HepG2 (cell line): ENCODE measurements at regions not wholly inside any gene's neighbourhood (a gene's known extent, or its start where the extent isn't known, plus 50 kb on each side); places are given as distances from the start of the nearest gene placed in this dataset.

Experiments used
- ATAC-seq: fragments of 200-7000 bp; cut with Tn5 transposase; 3 replicates; pipeline ENCODE4 v1.9.1; 2020; ENCODE audit warnings: mild to moderate bottlenecking, moderate library complexity
- BruUV-seq: library from RNA; stranded (reverse); fragments of 400-500 nt; replicated peaks from 2 replicates; lab custom pipeline; 2021; lab: Mats Ljungman, UMichigan
- CTCF ChIA-PET: fragments of 300-600 bp; formaldehyde crosslinking; extraction: SDS; loops from one replicate; lab custom pipeline; 2021; ENCODE audit warnings: low total read pairs, inconsistent platforms, low intra/inter-chr PET ratio; lab: Yijun Ruan, JAX
- POLR2A ChIA-PET: fragments of 350-600 bp; sonication (Branson Sonifier 250); formaldehyde crosslinking; loops from one replicate; lab custom pipeline; 2020; ENCODE audit warnings: antibody characterized with exemption, inconsistent platforms; lab: Yijun Ruan, JAX
- DNase-seq: peaks from one replicate; pipeline ENCODE4 v3.0.0-alpha.2; 2015; ENCODE audit warnings: low spot score
- FAIRE-seq: peaks from 3 replicates; lab custom pipeline; 2011; peaks lifted over from hg19 to GRCh38; lab: Jason Lieb, UNC
- H2AFZ ChIP-seq: one replicate; pipeline ENCODE4 v1.6.1; 2011; ENCODE audit warnings: low read length, inconsistent platforms
- H3K27ac ChIP-seq: fragments of 300-600 bp; 3 replicates; pipeline ENCODE4 v1.8.0; 2011; ENCODE audit warnings: mixed run types, mild to moderate bottlenecking, mixed read lengths, low read length, inconsistent platforms; ENCODE audit not compliant: insufficient read depth; ENCODE audit errors: extremely low read length
- H3K27me3 ChIP-seq, 2 experiments: fragments of 200-600 bp in 1 of 2; 2 replicates in 1 of 2; 3 replicates in 1 of 2; pipeline versions ENCODE4 v1.6.0 to v1.8.0; 2011; ENCODE audit warnings: low read length in 2 of 2, mild to moderate bottlenecking in 2 of 2, moderate library complexity in 2 of 2, inconsistent platforms in 1 of 2; ENCODE audit not compliant: insufficient read depth in 2 of 2, control insufficient read depth in 1 of 2
- H3K36me3 ChIP-seq, 2 experiments: fragments of 200-600 bp in 1 of 2; replicated peaks in 1 of 2; 2 replicates in 1 of 2; 3 replicates in 1 of 2; pipeline versions ENCODE4 v1.5.1 to v1.8.0; 2011; ENCODE audit warnings: low read length in 2 of 2, inconsistent platforms in 1 of 2; ENCODE audit not compliant: insufficient read depth in 2 of 2, control insufficient read depth in 1 of 2
- H3K4me1 ChIP-seq: 2 replicates; pipeline ENCODE4 v1.5.1; 2012; ENCODE audit warnings: low read length, inconsistent platforms; ENCODE audit not compliant: insufficient read depth
- H3K4me2 ChIP-seq: 2 replicates; pipeline ENCODE4 v1.6.0; 2011; ENCODE audit warnings: low read depth, low read length, inconsistent platforms
- H3K4me3 ChIP-seq, 3 experiments: fragments of 200-600 bp in 1 of 3; sonication (generic), shearing (Covaris generic) in 1 of 3; replicated peaks in 1 of 3; 2 replicates each; pipeline ENCODE4 v1.5.1; 2011 to 2016; ENCODE audit warnings: low read length in 3 of 3, inconsistent platforms in 2 of 3, low read depth in 2 of 3, mild to moderate bottlenecking in 2 of 3, control low read depth in 1 of 3, mixed read lengths in 1 of 3; ENCODE audit not compliant: insufficient read depth in 1 of 3
- H3K79me2 ChIP-seq: one replicate; pipeline ENCODE4 v1.6.1; 2011; ENCODE audit warnings: low read length, inconsistent platforms; ENCODE audit not compliant: insufficient read depth
- H3K9ac ChIP-seq: 2 replicates; pipeline ENCODE4 v1.6.0; 2011; ENCODE audit warnings: mild to moderate bottlenecking, low read depth, low read length, inconsistent platforms; ENCODE audit not compliant: insufficient read depth
- H3K9me3 ChIP-seq: 2 replicates; pipeline ENCODE4 v1.5.1; 2012; ENCODE audit warnings: mild to moderate bottlenecking, low read length
- H4K20me1 ChIP-seq: 2 replicates; pipeline ENCODE4 v1.6.0; 2011; ENCODE audit warnings: inconsistent platforms, mild to moderate bottlenecking, low read length, moderate library complexity; ENCODE audit not compliant: insufficient read depth
- DMTF1 ChIP-seq: sonication (generic); formaldehyde crosslinking; IDR thresholded peaks from 2 replicates; pipeline ENCODE4 v1.4.0; 2020; ENCODE audit warnings: mild to moderate bottlenecking, missing genetic modification reagents
- FUBP1 ChIP-seq: sonication (generic); formaldehyde crosslinking; IDR thresholded peaks from 2 replicates; pipeline ENCODE4 v1.5.1; 2020; ENCODE audit warnings: missing genetic modification reagents, mild to moderate bottlenecking, borderline replicate concordance
- RNF2 ChIP-seq: fragments of 450-650 bp; conservative IDR thresholded peaks from 2 replicates; pipeline ENCODE4 v1.6.1; 2016; ENCODE audit warnings: low read depth
- SMAD1 ChIP-seq: sonication (generic); formaldehyde crosslinking; IDR thresholded peaks from 2 replicates; pipeline ENCODE4 v1.4.0; 2020; ENCODE audit warnings: missing genetic modification reagents, low read depth, mild to moderate bottlenecking, borderline replicate concordance
- SMAD3 ChIP-seq: sonication (generic); formaldehyde crosslinking; IDR thresholded peaks from 2 replicates; pipeline ENCODE4 v1.4.0; 2020; ENCODE audit warnings: missing genetic modification reagents
- ZNF124 ChIP-seq: sonication (generic); formaldehyde crosslinking; IDR thresholded peaks from 2 replicates; pipeline ENCODE4 v1.4.0; 2020; ENCODE audit warnings: missing genetic modification reagents
- ZNF589 ChIP-seq: sonication (generic); formaldehyde crosslinking; conservative IDR thresholded peaks from 2 replicates; pipeline ENCODE4 v1.8.0; 2022; ENCODE audit warnings: mild to moderate bottlenecking, moderate library complexity, missing genetic modification reagents
- ZNF761 ChIP-seq: sonication (generic); formaldehyde crosslinking; conservative IDR thresholded peaks from 2 replicates; pipeline ENCODE4 v1.4.0; 2020; ENCODE audit warnings: mild to moderate bottlenecking, missing genetic modification reagents
- ZNF776 ChIP-seq: sonication (generic); formaldehyde crosslinking; IDR thresholded peaks from 2 replicates; pipeline ENCODE4 v1.4.0; 2020; ENCODE audit warnings: mild to moderate bottlenecking, missing genetic modification reagents
- ZSCAN29 ChIP-seq: sonication (generic); formaldehyde crosslinking; conservative IDR thresholded peaks from 2 replicates; pipeline ENCODE4 v1.4.0; 2020; ENCODE audit warnings: mild to moderate bottlenecking, missing genetic modification reagents
- WGBS: methylation state at CpG from one replicate; pipeline ENCODE4 v1.1.6; 2017; ENCODE audit warnings: low lambda C conversion rate; 5-methylcytosine and 5-hydroxymethylcytosine counted together
- in situ Hi-C: cut with HindIII; loops from 2 replicates; pipeline ENCODE4 v1.10.0; 2017; ENCODE audit warnings: low pct_unique_long_range_greater_than_20kb; ENCODE audit not compliant: extremely low pct_ligation_motif_present
- intact Hi-C: fragments of 100-400 bp; cut with micrococcal nuclease; formaldehyde crosslinking; loops from one replicate; pipeline ENCODE4 v1.10.0; 2022; ENCODE audit not compliant: unreplicated experiment

- H3K27ac ChIP-seq, result no peak overlapping the region
- ATAC-seq, result peak; percentile 14; the same call in 1 of the 3 replicates
- 18% methylated on average over 9 of the region's 9 CpGs for WGBS
Observed at GRCh38 chr3:14346191-14346590, 56.2 kb upstream of the SLC6A6 start.

More at GRCh38 chr3:14346191-14346590, 56.2 kb upstream of the SLC6A6 start:
- Histone ChIP-seq H3K36me3 (no peaks in the 10 kb centered on the region), H3K4me2 (no peak overlapping the region), H3K4me1 (no peaks in the 10 kb centered on the region), H3K9ac (no peak overlapping the region)
- intact Hi-C loops, result no loop called here
- no TSS peak for BruUV-seq
- no peak for FAIRE-seq
- in situ Hi-C loops, result no loop called here
- TF ChIP-seq ZNF761 (CRISPR knock-in tag) (no peak), ZSCAN29 (CRISPR knock-in tag) (no peak), ZNF776 (CRISPR knock-in tag) (no peak), ZNF124 (CRISPR knock-in tag) (no peak), FUBP1 (CRISPR knock-in tag) (no peak), RNF2 (no peak), DMTF1 (CRISPR knock-in tag) (no peak), ZNF589 (CRISPR knock-in tag) (no peak), SMAD1 (CRISPR knock-in tag) (no peak), SMAD3 (no peak)
- TF ChIP-seq, all 625 proteins: peak for 0
- Histone ChIP-seq H3K79me2 (no peaks in the 10 kb centered on the region), H4K20me1 (no peaks in the 10 kb centered on the region), H2AFZ (no peak overlapping the region), H3K9me3 (no peaks in the 10 kb centered on the region), H3K27me3 (peaks cover 4 to 57% of the 10 kb centered on the region in 2 experiments; a peak in 4 of 5 replicates), H3K4me3 (no peak overlapping the region)
- POLR2A ChIA-PET, result no interaction called here
- CTCF ChIA-PET, result no interaction called here
- no peak for DNase-seq
